Stimulated activated CD4-positive, alpha-beta T cell treated with anti-CD3 and anti-CD28 coated beads, Interleukin-12 subunit alpha, Interleukin-12 subunit beta, amount 100 ng/mL, for 4 hours (primary cell): ENCODE measurements at regions not wholly inside any gene's neighbourhood (a gene's known extent, or its start where the extent isn't known, plus 50 kb on each side); places are given as distances from the start of the nearest gene placed in this dataset.

Source experiments
- DNase-seq: peaks from one replicate; pipeline ENCODE4 v3.0.0-alpha.2; 2020

- DNase-seq, result no peak
Measured at GRCh38 chr2:43050866-43051265, 175.5 kb downstream of the ZFP36L2 start.

DNA sequence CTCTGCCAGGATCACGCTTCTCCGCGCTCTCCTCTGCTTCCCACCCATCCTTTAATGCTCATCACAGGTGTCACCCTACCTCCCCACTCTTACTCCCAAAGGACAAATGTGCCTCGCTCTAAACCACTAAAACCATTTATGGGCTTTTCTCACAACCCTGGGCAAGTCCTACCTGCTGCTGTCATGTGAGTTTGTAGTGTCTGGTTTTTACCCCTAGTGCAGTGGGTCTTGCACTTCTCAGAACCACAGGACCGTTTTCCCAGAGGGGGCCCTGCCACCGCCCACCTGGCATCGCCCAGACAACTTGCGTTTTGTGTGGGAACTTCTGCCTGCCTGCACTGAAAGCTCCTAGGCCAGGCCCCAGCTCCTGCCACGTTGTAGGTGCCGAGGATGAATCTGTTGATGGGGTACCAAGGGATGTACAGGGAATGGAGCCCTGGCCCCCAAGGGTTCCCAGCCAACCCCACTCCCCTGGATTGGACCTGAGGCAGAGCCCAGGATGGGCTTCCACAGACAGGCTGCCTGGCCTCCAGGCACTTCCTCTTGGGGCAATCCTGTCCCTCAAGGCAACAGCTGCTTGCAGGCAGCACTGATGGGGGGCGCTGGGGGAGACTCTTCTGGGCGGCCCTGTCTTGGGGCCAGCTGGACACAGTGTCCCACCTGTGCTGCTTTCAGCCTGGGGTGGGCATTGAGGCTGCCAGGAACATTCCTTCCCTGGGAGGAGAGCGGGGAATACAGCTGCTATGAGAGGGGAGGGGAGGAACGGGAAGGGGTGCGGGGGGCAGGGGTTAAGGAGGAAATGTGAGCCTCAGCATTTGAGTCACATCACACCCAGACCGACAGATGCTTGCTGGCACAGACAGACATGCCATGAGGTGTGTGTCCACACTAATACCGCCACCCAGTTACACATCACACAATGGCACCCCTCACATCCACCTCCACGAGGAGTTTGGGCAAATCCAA lies 176.3 kb downstream of the ZFP36L2 start:
- DNase-seq, result no peak

DNA sequence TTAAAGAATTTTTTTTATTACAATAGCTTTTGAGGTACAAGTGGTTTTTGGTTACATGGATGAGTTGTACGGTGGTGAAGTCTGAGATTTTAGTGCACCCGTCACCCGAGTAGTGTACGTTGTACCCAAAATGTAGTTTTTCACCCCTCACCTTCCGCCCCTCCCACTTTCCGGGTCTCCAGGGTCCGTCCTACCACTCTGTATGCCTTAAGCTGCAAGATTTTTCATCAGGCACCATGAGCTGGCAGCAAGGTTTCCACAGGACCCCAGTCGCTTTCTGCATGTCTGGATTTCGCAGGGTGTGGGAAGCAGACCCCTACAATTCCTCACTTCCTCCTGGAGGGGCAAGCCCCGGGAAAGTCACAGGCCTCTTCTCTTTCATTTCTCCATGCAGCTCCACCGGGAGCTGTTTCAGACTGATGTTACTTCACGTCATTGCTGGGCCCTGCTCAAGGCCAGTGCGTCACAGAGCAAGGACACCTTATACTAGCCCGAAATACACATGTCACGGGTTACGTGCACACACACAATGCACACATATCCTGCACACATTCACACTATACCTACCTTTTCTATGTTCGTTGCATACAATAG lies 179.1 kb downstream of the ZFP36L2 start:
- no peak for DNase-seq

DNA sequence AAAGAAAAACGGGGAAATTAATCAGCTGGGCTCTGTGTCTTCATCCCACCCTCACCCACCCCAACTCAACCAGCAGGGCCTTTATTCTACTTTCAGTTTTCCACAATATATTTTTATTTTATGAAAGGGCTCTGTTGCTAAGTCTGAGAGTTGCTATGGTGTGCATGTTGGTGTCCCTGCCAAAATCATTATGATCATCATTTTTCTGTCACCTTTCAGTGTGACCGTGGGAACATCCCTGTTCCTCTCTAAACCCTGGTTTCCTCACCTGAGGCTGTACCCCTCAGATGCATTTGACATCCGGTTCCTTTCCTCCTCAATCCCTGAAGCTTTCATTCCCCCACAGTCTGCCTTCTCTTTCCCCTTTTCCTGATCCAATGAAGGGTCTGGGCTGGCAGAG lies 180.5 kb downstream of the ZFP36L2 start:
- no peak for DNase-seq

DNA sequence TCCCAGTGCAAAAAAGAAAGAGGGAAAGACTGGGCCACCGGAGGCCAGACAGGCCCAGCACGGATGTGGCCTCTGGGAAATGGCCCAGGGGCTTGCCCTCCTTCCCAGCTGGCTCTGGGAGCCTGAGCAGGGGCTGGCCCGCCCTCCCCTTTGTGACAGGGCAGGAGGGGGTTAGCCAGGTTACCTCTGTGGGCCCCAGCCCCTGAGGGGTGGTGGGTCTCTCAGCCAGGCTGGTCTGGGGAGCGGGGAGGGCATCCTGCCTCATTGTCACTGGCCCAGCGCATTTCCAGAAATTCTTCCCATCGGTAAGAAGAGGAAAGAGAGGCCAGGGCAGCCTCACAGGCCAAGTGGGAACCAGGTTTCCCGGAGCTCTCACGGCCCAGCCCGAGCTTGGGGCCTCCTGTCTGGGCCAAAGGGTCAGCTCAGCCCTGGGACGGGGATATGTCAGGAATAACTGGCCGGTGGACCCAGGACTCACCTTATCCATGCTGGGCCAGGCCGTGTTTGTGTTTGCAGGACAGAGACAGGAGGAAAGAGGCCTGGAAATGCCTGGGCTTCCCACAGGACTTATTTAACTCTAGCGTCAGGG lies 182.2 kb downstream of the ZFP36L2 start:
- DNase-seq, result no peak

DNA sequence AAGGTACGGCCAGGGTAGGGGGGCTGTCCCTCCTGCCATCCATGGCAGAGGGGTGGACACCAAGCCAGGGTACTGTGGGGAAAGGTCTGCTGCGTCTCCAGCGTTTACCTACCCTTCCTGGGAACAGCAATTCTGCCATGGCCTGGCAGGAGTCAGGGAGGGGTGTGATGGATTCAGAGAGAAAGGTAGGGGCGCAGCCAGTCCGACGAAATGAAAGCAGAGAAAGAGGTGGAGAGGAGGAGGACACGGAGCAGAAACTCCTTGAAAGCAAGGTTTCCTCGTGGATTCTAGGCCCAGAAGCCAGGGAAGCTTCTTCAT lies 182.9 kb downstream of the ZFP36L2 start:
- no peak for DNase-seq

DNA sequence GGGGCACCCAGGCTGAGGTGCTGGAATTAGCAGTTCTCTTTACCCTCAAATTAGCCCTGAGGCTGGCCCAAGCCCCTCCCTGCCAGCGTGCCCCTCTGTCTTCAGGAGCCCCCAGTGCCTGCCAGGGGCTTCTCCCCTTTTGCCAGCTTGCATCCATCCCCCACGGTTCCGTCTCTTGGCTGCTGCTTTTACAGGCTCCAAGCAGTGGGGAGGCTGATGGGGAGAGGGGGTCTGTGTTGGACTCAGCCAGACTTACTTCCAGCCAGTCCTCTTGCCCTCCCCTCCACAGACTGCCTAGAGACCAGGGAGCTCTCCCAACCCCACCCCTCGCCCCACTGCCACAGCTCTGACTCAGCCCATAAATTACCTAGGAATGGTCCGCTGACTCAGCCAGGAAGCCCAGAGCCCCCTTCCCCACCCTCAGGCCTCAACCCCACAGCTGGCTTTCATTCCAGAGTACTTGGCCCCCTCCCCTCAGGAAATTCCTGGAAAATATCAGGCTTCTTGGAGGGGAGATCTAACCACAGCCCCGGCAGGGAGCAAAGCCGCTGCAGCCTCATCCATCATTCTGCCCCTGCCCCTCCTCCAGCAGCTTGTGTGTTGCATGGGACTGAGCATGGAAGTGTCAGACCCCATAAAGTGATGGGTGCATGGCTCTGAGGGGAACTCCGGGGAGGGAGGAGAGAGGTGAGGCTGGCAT lies 184.6 kb downstream of the ZFP36L2 start:
- no peak for DNase-seq

GRCh38 chr2:43041173-43041591 lies 185.2 kb downstream of the ZFP36L2 start:
- DNase-seq, result no peak

GRCh38 chr2:43040084-43040854 lies 186.1 kb downstream of the ZFP36L2 start:
- DNase-seq, result no peak

- no peak for DNase-seq
Measured at GRCh38 chr2:43039376-43040080, 186.9 kb downstream of the ZFP36L2 start.

GRCh38 chr2:43038696-43039094 lies 187.7 kb downstream of the ZFP36L2 start:
- DNase-seq, result no peak

GRCh38 chr2:43038034-43038695 lies 188.2 kb downstream of the ZFP36L2 start:
- no peak for DNase-seq

DNA sequence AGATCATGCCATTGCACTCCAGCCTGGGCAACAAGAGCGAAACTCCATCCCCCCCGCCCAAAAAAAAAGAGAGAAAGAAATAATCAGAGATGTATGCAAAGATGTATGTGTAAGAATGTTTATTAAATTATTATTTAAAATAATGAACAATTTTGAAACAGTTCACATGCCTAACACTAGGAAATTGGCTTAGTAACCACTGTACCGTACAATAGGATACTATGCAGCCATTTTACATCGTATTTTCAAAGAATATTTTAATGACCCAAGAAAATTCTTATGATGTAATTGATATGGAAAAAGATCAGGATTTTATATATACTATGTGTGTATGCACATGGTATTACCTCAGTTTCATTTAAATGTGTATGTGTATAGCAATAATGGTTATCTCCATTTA lies 190.5 kb downstream of the ZFP36L2 start:
- no peak for DNase-seq

GRCh38 chr2:43034921-43035320 lies 191.5 kb downstream of the ZFP36L2 start:
- DNase-seq, result no peak

- no peak for DNase-seq
Measured at GRCh38 chr2:43034242-43034619, 192.2 kb downstream of the ZFP36L2 start.

DNA sequence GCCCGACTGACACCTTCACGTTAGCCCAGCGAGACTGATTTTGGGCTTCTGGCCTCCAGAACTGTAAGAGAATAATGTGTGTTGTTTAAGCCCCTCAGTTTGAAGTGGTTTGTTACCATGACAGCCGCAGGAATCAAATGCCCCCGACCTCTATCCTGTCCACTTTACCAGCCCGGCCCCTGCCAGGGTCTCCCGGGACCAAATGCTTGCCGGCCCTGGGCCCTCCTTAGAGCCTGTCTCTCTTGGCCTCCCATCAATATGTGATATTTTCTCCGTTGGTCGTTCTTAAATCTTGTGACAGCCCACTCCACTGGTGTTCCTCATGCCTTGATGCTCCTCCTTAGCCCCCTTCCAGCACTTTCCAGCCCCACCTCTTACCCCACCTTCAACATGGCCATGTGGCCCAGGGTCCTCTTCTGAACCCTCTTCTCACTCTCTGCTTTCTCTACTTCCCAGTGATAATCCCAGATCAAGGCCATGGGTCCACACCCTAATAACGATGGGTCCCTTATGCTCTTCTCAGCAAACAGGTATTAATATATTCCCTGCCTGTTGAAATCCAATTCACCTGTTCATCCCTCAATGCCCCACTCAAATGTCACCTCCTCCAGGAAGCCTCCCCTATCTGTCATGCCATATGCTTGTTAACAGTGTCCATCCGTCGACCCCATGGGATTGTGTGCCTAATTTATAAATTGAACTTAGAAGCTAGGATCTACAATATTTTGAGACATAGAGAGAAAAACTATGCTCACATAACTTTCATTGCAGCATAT lies 192.8 kb downstream of the ZFP36L2 start:
- DNase-seq, result no peak

GRCh38 chr2:43033016-43033270 lies 193.5 kb downstream of the ZFP36L2 start:
- no peak for DNase-seq

DNA sequence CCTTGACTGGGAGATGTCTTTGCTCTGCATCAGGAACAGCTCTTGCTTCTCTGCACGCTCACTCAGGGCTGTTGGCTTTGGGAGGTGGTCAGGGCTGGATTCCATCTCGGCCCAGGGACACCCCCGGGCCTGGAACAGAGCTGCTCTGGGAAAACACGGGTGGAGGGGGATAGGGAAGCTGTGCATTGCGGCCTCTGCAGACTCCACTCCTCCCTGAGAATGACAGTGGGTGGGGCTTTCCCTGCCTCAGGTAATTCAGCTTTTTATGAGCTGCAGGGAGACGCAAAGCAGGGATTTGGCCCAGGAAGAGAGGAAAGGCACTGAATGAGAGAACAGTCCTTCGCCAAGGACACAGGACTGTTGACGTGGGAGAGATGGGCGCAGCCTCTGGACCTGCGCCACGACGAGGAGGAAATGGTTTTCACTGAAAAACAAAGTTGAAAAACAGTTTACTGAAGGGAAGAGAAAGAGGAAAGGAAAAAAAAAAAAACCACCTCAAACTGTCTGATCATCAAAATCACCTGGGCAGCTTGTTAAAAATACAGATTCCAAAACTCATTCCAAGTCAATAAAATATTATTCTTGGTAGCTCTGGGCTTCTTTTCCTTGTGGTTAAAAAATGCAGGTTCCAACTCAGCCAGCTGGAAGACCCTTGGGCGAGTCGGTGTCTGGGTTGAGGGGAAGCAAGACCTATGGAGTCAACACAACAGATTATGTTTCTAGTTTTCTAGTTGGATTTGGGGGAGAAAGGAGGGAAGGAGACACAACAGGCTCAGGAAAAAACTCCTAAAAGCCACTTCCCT lies 194.0 kb downstream of the ZFP36L2 start:
- no peak for DNase-seq

GRCh38 chr2:43031471-43032212 lies 194.8 kb downstream of the ZFP36L2 start:
- DNase-seq, result no peak
